ENCODE measurements at regions not wholly inside any gene's neighbourhood (a gene's known extent, or its start where the extent isn't known, plus 50 kb on each side); places are given as distances from the start of the nearest gene placed in this dataset.

DNA sequence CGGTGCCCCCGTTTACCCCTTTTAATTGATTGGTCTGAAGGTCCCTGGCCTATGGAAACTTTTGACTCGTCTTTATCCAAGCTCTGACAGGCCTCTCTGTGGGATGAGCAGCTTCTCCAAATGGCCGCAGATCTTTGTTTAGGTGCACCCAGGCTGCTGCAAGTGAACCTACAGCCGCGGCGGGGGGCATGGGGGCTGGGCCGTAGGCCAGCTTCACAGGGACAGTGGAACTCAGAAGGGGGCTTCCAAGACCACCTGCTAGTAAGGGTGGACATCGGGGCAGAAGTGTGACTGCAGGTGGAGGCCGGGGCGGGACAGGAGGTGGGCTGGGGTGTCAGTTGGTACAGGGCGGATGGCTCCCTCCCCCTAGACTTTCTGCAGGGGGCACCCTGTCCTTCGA lies 257.5 kb downstream of the SIPA1L2 start:
- H3K27me3 ChIP-seq = no peaks in the 10 kb centered on the region
- no peak overlapping the region for H3K27ac ChIP-seq
- intact Hi-C loops (cut with DNase I) = no loop called here
- no peak for TF ChIP-seq CTCF (IDR thresholded peaks at IDR 0.05)
- no peak for TF ChIP-seq POLR2A (IDR thresholded peaks at IDR 0.05)
- H3K4me3 ChIP-seq (replicated peaks in 1 of 3) = no peak overlapping the region
- H3K36me3 ChIP-seq = no peaks in the 10 kb centered on the region
- H3K9me3 ChIP-seq = no peaks in the 10 kb centered on the region
- whole genome bisulfite sequencing, 2 donors = 91 to 94% methylated on average over 11 to 13 of the region's 13 CpGs
- peaks cover 0 to 4% of the 10 kb centered on the region in 2 donors for H3K4me1 ChIP-seq
- no peak for DNase-seq

DNA sequence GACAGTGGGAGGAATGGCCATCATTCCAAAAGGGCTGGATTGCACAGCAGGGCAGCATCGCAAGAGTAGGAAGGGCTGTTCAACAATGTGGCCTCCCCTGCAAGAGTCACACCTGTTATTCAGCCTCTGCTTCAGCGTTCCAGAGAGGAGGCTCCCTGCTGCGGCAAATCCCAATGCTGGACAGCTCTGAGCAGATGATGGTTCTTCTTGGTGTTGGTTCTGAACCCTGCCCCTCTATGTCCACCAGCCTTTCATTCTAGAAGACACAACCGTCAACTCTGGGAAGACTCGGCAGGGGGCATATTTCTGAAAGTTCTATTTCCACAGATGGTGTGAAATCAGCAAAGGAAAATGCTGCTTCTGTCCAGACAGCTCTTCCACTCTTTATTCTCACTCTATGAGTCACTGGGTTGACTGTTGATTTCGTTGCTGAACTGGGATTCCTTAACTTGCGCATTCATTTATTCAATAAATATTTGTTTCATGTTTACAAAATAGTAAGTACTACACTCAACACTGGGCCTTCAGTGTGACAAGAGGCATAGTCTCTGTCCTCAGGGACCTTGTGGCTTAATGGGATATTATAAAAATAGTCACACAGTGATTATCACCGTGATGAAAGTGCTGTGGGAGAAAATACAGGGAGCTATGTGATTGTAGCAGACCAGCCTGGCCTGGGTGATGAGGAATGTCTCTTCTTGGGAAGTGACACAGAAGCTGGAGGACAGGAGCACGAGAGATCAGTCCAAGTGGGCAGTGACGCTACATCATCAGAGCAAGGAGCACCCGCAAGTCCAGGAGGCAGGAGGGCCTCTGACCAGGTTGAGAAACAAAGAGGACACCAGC lies 260.3 kb downstream of the SIPA1L2 start:
- intact Hi-C loops (cut with DNase I) = no loop called here
- Histone ChIP-seq H3K4me3 (replicated peaks in 1 of 3) (no peak overlapping the region), H3K9me3 (no peaks in the 10 kb centered on the region), H3K27ac (no peak overlapping the region), H3K4me1 (no peaks in the 10 kb centered on the region), H3K27me3 (no peaks in the 10 kb centered on the region), H3K36me3 (no peaks in the 10 kb centered on the region)
- no peak for DNase-seq
- WGBS, 2 donors = 89 to 90% methylated on average over 11 of the region's 11 CpGs
- TF ChIP-seq POLR2A (IDR thresholded peaks at IDR 0.05) (no peak), CTCF (IDR thresholded peaks at IDR 0.05) (no peak)

DNA sequence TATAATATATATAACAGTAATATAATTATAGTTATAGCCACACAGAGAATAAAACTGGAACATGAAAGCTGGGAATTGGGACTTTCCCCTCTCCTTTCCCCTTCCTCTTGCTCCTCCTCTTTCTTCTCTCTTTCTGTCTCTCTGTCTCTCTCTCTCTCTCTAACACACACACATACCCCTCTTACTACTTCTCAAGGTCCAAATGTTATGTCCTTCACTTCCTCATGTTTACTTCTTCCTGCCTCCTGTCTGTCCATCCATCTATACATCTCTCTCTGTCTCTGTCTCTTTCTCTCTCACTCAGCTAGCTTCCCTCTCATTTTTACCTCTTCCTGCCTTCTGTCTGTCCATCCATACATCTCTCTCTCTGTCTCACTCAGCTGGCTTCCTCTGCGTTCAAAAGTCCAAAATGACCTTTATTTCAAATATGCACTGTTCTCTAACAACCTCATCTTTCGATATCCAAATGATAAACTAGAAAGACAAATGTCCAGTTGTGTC lies 261.1 kb downstream of the SIPA1L2 start:
- no peaks in the 10 kb centered on the region for H3K9me3 ChIP-seq
- no peak overlapping the region for H3K27ac ChIP-seq
- intact Hi-C loops (cut with DNase I) = no loop called here
- no peaks in the 10 kb centered on the region for H3K36me3 ChIP-seq
- no peak overlapping the region for H3K4me3 ChIP-seq (replicated peaks in 1 of 3)
- no peak for TF ChIP-seq POLR2A (IDR thresholded peaks at IDR 0.05)
- TF ChIP-seq CTCF (IDR thresholded peaks at IDR 0.05) = no peak
- 93 to 95% methylated on average over 2 of the region's 2 CpGs for WGBS, 2 donors
- H3K4me1 ChIP-seq = no peaks in the 10 kb centered on the region
- DNase-seq = no peak
- H3K27me3 ChIP-seq = no peaks in the 10 kb centered on the region

DNA sequence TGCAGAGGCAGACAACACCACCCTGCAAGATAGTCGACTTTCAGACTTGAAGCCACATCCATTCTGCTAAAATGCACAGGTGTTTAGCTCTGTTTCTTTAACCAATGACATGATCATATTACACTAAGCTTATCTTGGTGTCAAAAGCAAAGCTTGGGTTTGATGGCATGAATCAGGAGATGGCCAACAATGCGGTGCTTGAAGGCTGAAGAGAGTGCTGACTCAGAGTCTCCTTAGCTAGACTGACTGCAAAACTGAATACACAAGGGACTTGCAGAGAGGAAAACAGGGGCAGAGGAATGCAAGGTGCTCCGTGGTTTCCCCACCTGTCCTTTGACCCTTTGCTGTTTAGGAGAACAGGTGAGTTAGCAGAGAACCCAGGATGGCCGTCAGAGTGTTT lies 262.6 kb downstream of the SIPA1L2 start:
- Histone ChIP-seq H3K27me3 (no peaks in the 10 kb centered on the region), H3K4me3 (replicated peaks in 1 of 3) (no peak overlapping the region), H3K9me3 (no peaks in the 10 kb centered on the region), H3K36me3 (no peaks in the 10 kb centered on the region), H3K4me1 (no peaks in the 10 kb centered on the region), H3K27ac (no peak overlapping the region)
- DNase-seq = no peak
- WGBS, 2 donors = 53 to 57% methylated on average over 4 of the region's 4 CpGs
- TF ChIP-seq POLR2A (IDR thresholded peaks at IDR 0.05) (no peak), CTCF (IDR thresholded peaks at IDR 0.05) (no peak)
- intact Hi-C loops (cut with DNase I) = no loop called here

- TF ChIP-seq POLR2A (IDR thresholded peaks at IDR 0.05) (no peak), CTCF (IDR thresholded peaks at IDR 0.05) (no peak)
- Histone ChIP-seq H3K9me3 (no peaks in the 10 kb centered on the region), H3K4me1 (no peaks in the 10 kb centered on the region), H3K27me3 (no peaks in the 10 kb centered on the region), H3K36me3 (no peaks in the 10 kb centered on the region), H3K27ac (no peak overlapping the region), H3K4me3 (replicated peaks in 1 of 3) (no peak overlapping the region)
- intact Hi-C loops (cut with DNase I) = no loop called here
- no peak for DNase-seq
- 95 to 96% methylated on average over 3 of the region's 3 CpGs for WGBS, 2 donors
These were observed 265.1 kb downstream of the SIPA1L2 start for GRCh38 chr1:232364654-232365382.
